ENCODE measurements at regions not wholly inside any gene's neighbourhood (a gene's known extent, or its start where the extent isn't known, plus 50 kb on each side); places are given as distances from the start of the nearest gene placed in this dataset.

GRCh38 chr10:56785292-56785691 lies 424.2 kb upstream of the ZWINT start:
- H3K4me1 ChIP-seq (ENCODE audit: insufficient read depth, low read length, poor library complexity, severe bottlenecking) = no peaks in the 10 kb centered on the region
- H3K36me3 ChIP-seq (ENCODE audit: insufficient read depth, low read length) = no peaks in the 10 kb centered on the region
- H3K79me2 ChIP-seq (ENCODE audit: insufficient read depth, low read depth, low read length) = no peaks in the 10 kb centered on the region
- no peak overlapping the region for H2AFZ ChIP-seq (ENCODE audit: low read length)
- TF ChIP-seq EZH2phosphoT487 (IDR thresholded peaks at IDR 0.05; ENCODE audit: borderline replicate concordance, low read depth, low read length) = no peak
- TF ChIP-seq CTCF (conservative IDR thresholded peaks at IDR 0.05; ENCODE audit: low read length) = no peak
- H3K27ac ChIP-seq (ENCODE audit: low read depth, low read length, poor library complexity, severe bottlenecking) = no peak overlapping the region
- no peak overlapping the region for H3K4me2 ChIP-seq (ENCODE audit: low read length)
- BruUV-seq (replicated peaks) = no TSS peak
- no peaks in the 10 kb centered on the region for H4K20me1 ChIP-seq (ENCODE audit: insufficient read depth, low read length)
- H3K9me3 ChIP-seq (ENCODE audit: low read length) = 0 out of 2 replicates have a peak, but pooled peaks cover 4% of the 10 kb centered on the region
- 0 out of 2 replicates have a peak, but pooled peaks cover 3% of the 10 kb centered on the region for H3K9me2 ChIP-seq (ENCODE audit: insufficient read depth, low read length)
- POLR2A ChIA-PET = interaction anchor here (0.6 kb wide), 1 partner anchor 682 kb away, joined by 3 read pairs; no protein-coding TSS in a partner anchor
- DNase-seq (ENCODE audit: low spot score) = no peak
- CTCF ChIA-PET (ENCODE audit: unreplicated experiment) = no interaction called here
- intact Hi-C loops (cut with micrococcal nuclease; ENCODE audit: unreplicated experiment) = no loop called here
- no peak overlapping the region for H3K4me3 ChIP-seq (ENCODE audit: low read depth, low read length, poor library complexity, severe bottlenecking)

- DNase-seq (ENCODE audit: low spot score) = no peak
- BruUV-seq (replicated peaks) = no TSS peak
- Histone ChIP-seq H3K79me2 (ENCODE audit: insufficient read depth, low read depth, low read length) (no peaks in the 10 kb centered on the region), H2AFZ (ENCODE audit: low read length) (no peak overlapping the region), H3K4me3 (ENCODE audit: low read depth, low read length, poor library complexity, severe bottlenecking) (no peak overlapping the region), H3K9me2 (ENCODE audit: insufficient read depth, low read length) (0 out of 2 replicates have a peak, but pooled peaks cover 3% of the 10 kb centered on the region), H3K4me1 (ENCODE audit: insufficient read depth, low read length, poor library complexity, severe bottlenecking) (no peaks in the 10 kb centered on the region), H3K9me3 (ENCODE audit: low read length) (0 out of 2 replicates have a peak, but pooled peaks cover 5% of the 10 kb centered on the region), H3K27ac (ENCODE audit: low read depth, low read length, poor library complexity, severe bottlenecking) (no peak overlapping the region), H4K20me1 (ENCODE audit: insufficient read depth, low read length) (no peaks in the 10 kb centered on the region), H3K36me3 (ENCODE audit: insufficient read depth, low read length) (no peaks in the 10 kb centered on the region), H3K4me2 (ENCODE audit: low read length) (no peak overlapping the region)
- intact Hi-C loops (cut with micrococcal nuclease; ENCODE audit: unreplicated experiment) = no loop called here
- ChIA-PET CTCF (ENCODE audit: unreplicated experiment) (no interaction called here), POLR2A (interaction anchor here (0.6 to 2.6 kb wide), 8 partner anchors 9 to 457 kb away, joined by 3 to 11 read pairs (median 4); no protein-coding TSS in a partner anchor)
- TF ChIP-seq EZH2phosphoT487 (IDR thresholded peaks at IDR 0.05; ENCODE audit: borderline replicate concordance, low read depth, low read length) (no peak), CTCF (conservative IDR thresholded peaks at IDR 0.05; ENCODE audit: low read length) (no peak)
Measured at GRCh38 chr10:56782503-56782902, 421.4 kb upstream of the ZWINT start.

GRCh38 chr10:56771343-56771742 lies 410.3 kb upstream of the ZWINT start:
- H3K4me3 ChIP-seq (ENCODE audit: low read depth, low read length, poor library complexity, severe bottlenecking) = no peak overlapping the region

More at GRCh38 chr10:56771343-56771742, 410.3 kb upstream of the ZWINT start:
- POLR2A ChIA-PET = interaction anchor here (0.6 to 0.7 kb wide), 3 partner anchors 11 to 836 kb away, joined by 3 to 4 read pairs (median 3); no protein-coding TSS in a partner anchor
- no peaks in the 10 kb centered on the region for H4K20me1 ChIP-seq (ENCODE audit: insufficient read depth, low read length)
- TF ChIP-seq CTCF (conservative IDR thresholded peaks at IDR 0.05; ENCODE audit: low read length) (no peak), EZH2phosphoT487 (IDR thresholded peaks at IDR 0.05; ENCODE audit: borderline replicate concordance, low read depth, low read length) (no peak)
- H3K27ac ChIP-seq (ENCODE audit: low read depth, low read length, poor library complexity, severe bottlenecking) = no peak overlapping the region
- no peaks in the 10 kb centered on the region for H3K79me2 ChIP-seq (ENCODE audit: insufficient read depth, low read depth, low read length)
- peaks cover 6% of the 10 kb centered on the region; the same call in 1 of the 2 replicates for H3K36me3 ChIP-seq (ENCODE audit: insufficient read depth, low read length)
- CTCF ChIA-PET (ENCODE audit: unreplicated experiment) = no interaction called here
- H2AFZ ChIP-seq (ENCODE audit: low read length) = 0 out of 2 replicates have a peak overlapping the region, but pooled peaks have one; percentile 6
- no peak overlapping the region for H3K4me2 ChIP-seq (ENCODE audit: low read length)
- intact Hi-C loops (cut with micrococcal nuclease; ENCODE audit: unreplicated experiment) = no loop called here
- peak; percentile 22 for DNase-seq (ENCODE audit: low spot score)
- H3K9me3 ChIP-seq (ENCODE audit: low read length) = peaks cover 50% of the 10 kb centered on the region
- no peaks in the 10 kb centered on the region for H3K9me2 ChIP-seq (ENCODE audit: insufficient read depth, low read length)
- no peaks in the 10 kb centered on the region for H3K4me1 ChIP-seq (ENCODE audit: insufficient read depth, low read length, poor library complexity, severe bottlenecking)
- no TSS peak for BruUV-seq (replicated peaks)
